Right lobe of liver (tissue), 4 donors: ENCODE measurements at regions not wholly inside any gene's neighbourhood (a gene's known extent, or its start where the extent isn't known, plus 50 kb on each side); places are given as distances from the start of the nearest gene placed in this dataset.

Source experiments
- CTCF ChIP-seq, 4 donors: fragments of 200-600 bp in 3 of 4; fragments of 450-650 bp in 1 of 4; IDR thresholded peaks; one replicate each; pipeline versions ENCODE4 v1.5.1 to v1.8.0; 2016 to 2022; ENCODE audit warnings: antibody characterized with exemption in 4 of 4, mild to moderate bottlenecking in 2 of 4
- POLR2A ChIP-seq: fragments of 450-650 bp; IDR thresholded peaks from one replicate; pipeline ENCODE4 v1.6.1; 2017; ENCODE audit warnings: antibody characterized with exemption, mild to moderate bottlenecking
- donor health status: DM: no; HTN: no; CAD: no.
- donor health status: DM: no; HTN: no; CAD: no.
- donor health status: DM: no; HTN: yes; CAD: no.

GRCh38 chr5:155850370-155850769, 476.6 kb upstream of the SGCD start:
- TF ChIP-seq CTCF (IDR thresholded peaks at IDR 0.05) (no peak), POLR2A (no peak)
